ENCODE measurements at regions not wholly inside any gene's neighbourhood (a gene's known extent, or its start where the extent isn't known, plus 50 kb on each side); places are given as distances from the start of the nearest gene placed in this dataset.

DNA sequence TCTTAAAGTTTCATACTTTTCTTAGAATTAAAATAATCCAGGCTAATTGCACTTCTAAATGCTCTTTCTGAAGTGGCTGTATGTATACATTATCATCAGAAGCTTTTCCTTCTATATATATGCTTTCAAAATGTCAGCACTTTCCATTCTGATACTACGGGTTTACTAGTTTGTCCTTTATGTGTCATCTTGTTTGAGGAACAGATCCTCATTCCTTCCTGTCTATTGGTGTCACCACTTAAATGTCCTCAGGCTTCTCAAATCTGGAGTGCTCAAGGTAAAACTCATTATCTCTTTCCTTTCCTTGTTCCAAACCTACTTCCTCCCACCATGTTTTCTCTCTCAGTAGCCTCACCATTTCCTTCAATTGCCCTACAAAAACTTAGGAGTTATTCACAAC lies 236.3 kb downstream of the CSNK1G3 start:
- Histone ChIP-seq H3K79me1 (ENCODE audit: insufficient read depth, low read depth, low read length, poor library complexity, severe bottlenecking) (no peaks in the 10 kb centered on the region), H4K8ac (replicated peaks; ENCODE audit: insufficient read length, low read depth, low read length) (no peak overlapping the region), H3K4ac (ENCODE audit: low read depth, low read length) (no peak overlapping the region), H2BK12ac (ENCODE audit: insufficient read length, low read depth, low read length) (no peak overlapping the region), H4K20me1 (ENCODE audit: control insufficient read depth, insufficient read depth, insufficient read length) (no peaks in the 10 kb centered on the region), H3T11ph (ENCODE audit: low read length) (no peak overlapping the region), H3K23me2 (ENCODE audit: insufficient read length, low read depth, low read length, poor library complexity, severe bottlenecking) (no peaks in the 10 kb centered on the region), H3K4me1 (ENCODE audit: insufficient read depth, low read length) (peaks cover 3% of the 10 kb centered on the region; the same call in 1 of the 2 replicates), H3K14ac (ENCODE audit: insufficient read depth, low read length) (no peak overlapping the region), H3K9ac (ENCODE audit: extremely low read depth, insufficient read length, low read length) (no peak overlapping the region), H2AK5ac (ENCODE audit: insufficient read length, low read length) (no peak overlapping the region), H2BK15ac (ENCODE audit: low read depth, low read length) (no peak overlapping the region), H3K18ac (ENCODE audit: insufficient read length, low read depth, low read length) (no peak overlapping the region), H3K27ac (ENCODE audit: insufficient read length, low read depth, low read length) (no peak overlapping the region), H3K79me2 (ENCODE audit: insufficient read depth, low read length) (no peaks in the 10 kb centered on the region), H4K91ac (ENCODE audit: insufficient read length, low read depth, low read length) (no peak overlapping the region), H2BK5ac (ENCODE audit: insufficient read length, low read length) (no peak overlapping the region), H3K9me3 (ENCODE audit: control insufficient read depth, low read depth, low read length) (no peaks in the 10 kb centered on the region), H2AFZ (ENCODE audit: low read length) (no peak overlapping the region), H2BK120ac (ENCODE audit: low read depth, low read length, poor library complexity, severe bottlenecking) (no peak overlapping the region), H3K27me3 (ENCODE audit: insufficient read depth, low read length) (0 out of 2 replicates have a peak, but pooled peaks cover 2% of the 10 kb centered on the region), H2BK20ac (ENCODE audit: low read depth, low read length, poor library complexity, severe bottlenecking) (no peak overlapping the region), H3K23ac (ENCODE audit: insufficient read length, low read depth, low read length) (no peak overlapping the region), H3K56ac (ENCODE audit: insufficient read length, low read depth, low read length) (no peak overlapping the region), H4K5ac (ENCODE audit: insufficient read length, low read depth, low read length) (no peak overlapping the region), H3K4me2 (ENCODE audit: insufficient read depth, insufficient read length, low read length) (no peak overlapping the region)
- no peak overlapping the region for H3K27ac Mint-ChIP-seq
- H3K9me3 Mint-ChIP-seq, result no peaks in the 10 kb centered on the region
- H3K36me3 Mint-ChIP-seq (ENCODE audit: insufficient read depth in 1 of 3, low read depth in 3 of 3), result 0 out of 7 replicates have a peak, but pooled peaks cover 0 to 5% (median 0%) of the 10 kb centered on the region in 3 experiments
- WGBS (ENCODE audit: extremely low coverage, insufficient read length, low lambda C conversion rate), result no CpG with 5 or more reads among the region's 1 CpG
- TF ChIP-seq, protein P1, sequence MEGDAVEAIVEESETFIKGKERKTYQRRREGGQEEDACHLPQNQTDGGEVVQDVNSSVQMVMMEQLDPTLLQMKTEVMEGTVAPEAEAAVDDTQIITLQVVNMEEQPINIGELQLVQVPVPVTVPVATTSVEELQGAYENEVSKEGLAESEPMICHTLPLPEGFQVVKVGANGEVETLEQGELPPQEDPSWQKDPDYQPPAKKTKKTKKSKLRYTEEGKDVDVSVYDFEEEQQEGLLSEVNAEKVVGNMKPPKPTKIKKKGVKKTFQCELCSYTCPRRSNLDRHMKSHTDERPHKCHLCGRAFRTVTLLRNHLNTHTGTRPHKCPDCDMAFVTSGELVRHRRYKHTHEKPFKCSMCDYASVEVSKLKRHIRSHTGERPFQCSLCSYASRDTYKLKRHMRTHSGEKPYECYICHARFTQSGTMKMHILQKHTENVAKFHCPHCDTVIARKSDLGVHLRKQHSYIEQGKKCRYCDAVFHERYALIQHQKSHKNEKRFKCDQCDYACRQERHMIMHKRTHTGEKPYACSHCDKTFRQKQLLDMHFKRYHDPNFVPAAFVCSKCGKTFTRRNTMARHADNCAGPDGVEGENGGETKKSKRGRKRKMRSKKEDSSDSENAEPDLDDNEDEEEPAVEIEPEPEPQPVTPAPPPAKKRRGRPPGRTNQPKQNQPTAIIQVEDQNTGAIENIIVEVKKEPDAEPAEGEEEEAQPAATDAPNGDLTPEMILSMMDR (conservative IDR thresholded peaks at IDR 0.05), result no peak
- no peak overlapping the region for H3K4me3 Mint-ChIP-seq
- DNase-seq, result no peak
- H3K27me3 Mint-ChIP-seq (ENCODE audit: low read depth), result no peaks in the 10 kb centered on the region; the same call in 1 of the 2 replicates
- H3K4me1 Mint-ChIP-seq, result peaks cover 16 to 17% of the 10 kb centered on the region in 2 experiments
